ENCODE measurements at regions not wholly inside any gene's neighbourhood (a gene's known extent, or its start where the extent isn't known, plus 50 kb on each side); places are given as distances from the start of the nearest gene placed in this dataset.

- TF ChIP-seq CTCF (IDR thresholded peaks at IDR 0.05; ENCODE audit: poor library complexity, severe bottlenecking) (no peak), EP300 (conservative IDR thresholded peaks at IDR 0.05; ENCODE audit: poor library complexity, severe bottlenecking) (no peak), POLR2AphosphoS5 (IDR thresholded peaks at IDR 0.05) (no peak), RAD21 (conservative IDR thresholded peaks at IDR 0.05) (no peak), REST (IDR thresholded peaks at IDR 0.05; ENCODE audit: borderline replicate concordance) (no peak)
Measured at GRCh38 chr12:97313471-97314190, 149.0 kb upstream of the RMST start.

Measured in neural cell (in vitro differentiated cells).